VCaP (cell line): ENCODE measurements at regions not wholly inside any gene's neighbourhood (a gene's known extent, or its start where the extent isn't known, plus 50 kb on each side); places are given as distances from the start of the nearest gene placed in this dataset.

Experiments used
- H3K27ac ChIP-seq: fragments of 450-650 bp; 2 replicates; pipeline ENCODE4 v1.5.1; 2017
- TF ChIP-seq, protein P1 (sequence below): fragments of 450-650 bp; conservative IDR thresholded peaks from 2 replicates; pipeline ENCODE4 v1.5.1; 2017; ENCODE audit warnings: mild to moderate bottlenecking, moderate library complexity

DNA sequence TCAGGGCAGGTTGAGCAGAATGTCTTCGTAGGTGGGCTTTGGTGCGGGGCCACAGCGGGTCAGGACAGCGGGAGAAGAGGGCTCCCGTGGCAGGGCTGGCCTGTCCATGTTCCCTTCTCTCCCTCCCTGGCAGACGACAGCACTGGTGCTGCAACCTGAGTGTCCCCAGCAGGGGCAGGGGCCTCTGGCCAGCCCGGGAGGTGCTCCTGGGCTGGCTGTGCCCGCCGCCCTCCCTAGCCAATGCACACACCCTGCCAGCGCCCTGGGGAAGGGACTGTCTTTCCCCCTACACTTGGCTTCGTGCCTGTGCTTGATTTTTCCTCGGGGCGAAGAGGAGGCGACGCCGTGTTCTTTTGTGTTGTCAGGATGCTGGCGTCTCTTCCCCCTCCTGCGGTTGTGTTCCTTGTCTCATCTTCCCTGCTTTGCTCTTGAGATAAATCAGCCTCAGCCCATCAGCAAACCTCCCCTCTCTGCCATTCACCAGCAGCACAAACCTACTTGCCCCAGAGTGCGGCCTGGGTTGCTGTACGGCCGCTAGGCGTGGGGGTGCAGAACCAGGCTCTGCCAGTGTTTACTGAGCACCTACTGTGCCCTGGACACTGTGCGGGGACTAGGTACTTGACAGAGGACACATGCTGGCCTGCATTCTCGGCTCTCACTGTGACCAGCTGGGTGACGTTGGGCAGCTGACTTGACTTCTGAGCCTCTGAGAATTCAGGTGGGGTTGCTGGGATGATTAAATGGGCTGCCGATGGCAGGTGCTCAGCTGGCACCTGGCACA is 237.3 kb upstream of the CIBAR2 start:
- TF ChIP-seq, protein P1, sequence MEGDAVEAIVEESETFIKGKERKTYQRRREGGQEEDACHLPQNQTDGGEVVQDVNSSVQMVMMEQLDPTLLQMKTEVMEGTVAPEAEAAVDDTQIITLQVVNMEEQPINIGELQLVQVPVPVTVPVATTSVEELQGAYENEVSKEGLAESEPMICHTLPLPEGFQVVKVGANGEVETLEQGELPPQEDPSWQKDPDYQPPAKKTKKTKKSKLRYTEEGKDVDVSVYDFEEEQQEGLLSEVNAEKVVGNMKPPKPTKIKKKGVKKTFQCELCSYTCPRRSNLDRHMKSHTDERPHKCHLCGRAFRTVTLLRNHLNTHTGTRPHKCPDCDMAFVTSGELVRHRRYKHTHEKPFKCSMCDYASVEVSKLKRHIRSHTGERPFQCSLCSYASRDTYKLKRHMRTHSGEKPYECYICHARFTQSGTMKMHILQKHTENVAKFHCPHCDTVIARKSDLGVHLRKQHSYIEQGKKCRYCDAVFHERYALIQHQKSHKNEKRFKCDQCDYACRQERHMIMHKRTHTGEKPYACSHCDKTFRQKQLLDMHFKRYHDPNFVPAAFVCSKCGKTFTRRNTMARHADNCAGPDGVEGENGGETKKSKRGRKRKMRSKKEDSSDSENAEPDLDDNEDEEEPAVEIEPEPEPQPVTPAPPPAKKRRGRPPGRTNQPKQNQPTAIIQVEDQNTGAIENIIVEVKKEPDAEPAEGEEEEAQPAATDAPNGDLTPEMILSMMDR = no peak
- H3K27ac ChIP-seq = peak overlapping the region; percentile 56

DNA sequence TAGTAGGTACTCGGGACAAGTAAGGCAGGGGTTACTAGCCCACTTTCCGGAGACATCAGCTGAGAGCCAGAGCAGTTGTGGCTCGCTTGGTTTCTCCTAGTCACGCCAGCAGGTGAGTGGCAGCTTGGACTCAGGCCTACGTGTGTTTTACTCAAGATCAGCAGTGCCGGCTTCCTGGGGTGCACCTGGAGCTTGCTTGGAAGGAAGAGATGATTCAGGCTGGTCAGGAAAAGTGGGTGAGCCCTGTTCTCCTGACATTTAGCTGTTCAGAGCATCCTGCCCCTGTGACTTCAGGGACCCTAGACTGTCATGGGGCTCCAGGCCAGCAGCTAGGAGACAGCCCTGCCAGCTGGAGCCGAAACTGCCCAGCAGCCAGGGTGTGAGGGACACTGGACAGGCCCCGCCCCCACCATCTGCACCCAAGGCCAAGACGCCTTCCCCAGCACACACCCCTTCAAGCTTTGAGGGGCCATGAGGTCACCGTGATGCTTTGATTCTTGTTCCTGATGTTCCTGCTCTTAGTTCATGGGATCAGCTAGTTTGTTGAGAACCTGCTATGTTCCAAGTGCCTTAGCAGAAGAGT is 238.0 kb upstream of the CIBAR2 start:
- TF ChIP-seq, protein P1 = no peak
- H3K27ac ChIP-seq = peak overlapping the region; percentile 56

DNA sequence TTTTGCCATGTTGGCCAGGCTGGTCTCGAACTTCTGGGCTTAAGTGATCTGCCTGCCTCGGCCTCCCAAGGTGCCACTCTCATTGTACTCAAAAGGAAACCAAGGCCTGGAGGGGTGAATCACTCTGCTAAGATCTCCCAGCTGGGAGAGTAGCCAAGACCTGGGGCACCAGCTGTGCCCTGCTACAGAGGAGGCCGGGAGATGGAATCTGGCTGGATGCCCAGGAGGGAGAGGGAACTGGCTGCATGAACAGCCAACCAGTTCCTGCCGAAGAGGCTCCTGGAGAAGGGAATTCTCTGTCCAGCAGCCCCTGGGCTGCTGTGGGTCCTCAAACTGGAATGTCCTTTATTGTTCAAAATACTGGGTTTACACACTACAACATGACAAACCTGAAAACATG is 238.7 kb upstream of the CIBAR2 start:
- TF ChIP-seq, protein P1 = no peak
- peak overlapping the region; percentile 56 for H3K27ac ChIP-seq

DNA sequence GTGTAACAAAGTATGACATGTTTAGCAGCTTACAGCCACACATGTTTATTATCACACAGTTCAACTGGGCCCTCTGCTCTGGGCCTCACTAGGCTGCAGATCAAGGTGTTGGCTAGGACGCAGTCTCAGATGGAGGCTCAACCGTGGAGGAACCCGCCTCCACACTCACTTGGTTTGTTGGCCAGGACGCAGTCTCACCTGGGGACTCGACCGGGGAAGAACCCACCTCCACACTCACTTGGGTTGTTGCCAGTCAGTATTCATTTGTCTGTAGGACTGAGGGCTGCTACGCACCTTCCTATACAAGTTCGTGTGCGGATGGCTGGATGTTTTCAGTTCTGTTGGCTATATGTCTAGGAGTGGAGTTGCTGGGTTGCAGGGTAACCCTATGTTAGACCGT is 240.7 kb upstream of the CIBAR2 start:
- H3K27ac ChIP-seq = peak overlapping the region; percentile 56

DNA sequence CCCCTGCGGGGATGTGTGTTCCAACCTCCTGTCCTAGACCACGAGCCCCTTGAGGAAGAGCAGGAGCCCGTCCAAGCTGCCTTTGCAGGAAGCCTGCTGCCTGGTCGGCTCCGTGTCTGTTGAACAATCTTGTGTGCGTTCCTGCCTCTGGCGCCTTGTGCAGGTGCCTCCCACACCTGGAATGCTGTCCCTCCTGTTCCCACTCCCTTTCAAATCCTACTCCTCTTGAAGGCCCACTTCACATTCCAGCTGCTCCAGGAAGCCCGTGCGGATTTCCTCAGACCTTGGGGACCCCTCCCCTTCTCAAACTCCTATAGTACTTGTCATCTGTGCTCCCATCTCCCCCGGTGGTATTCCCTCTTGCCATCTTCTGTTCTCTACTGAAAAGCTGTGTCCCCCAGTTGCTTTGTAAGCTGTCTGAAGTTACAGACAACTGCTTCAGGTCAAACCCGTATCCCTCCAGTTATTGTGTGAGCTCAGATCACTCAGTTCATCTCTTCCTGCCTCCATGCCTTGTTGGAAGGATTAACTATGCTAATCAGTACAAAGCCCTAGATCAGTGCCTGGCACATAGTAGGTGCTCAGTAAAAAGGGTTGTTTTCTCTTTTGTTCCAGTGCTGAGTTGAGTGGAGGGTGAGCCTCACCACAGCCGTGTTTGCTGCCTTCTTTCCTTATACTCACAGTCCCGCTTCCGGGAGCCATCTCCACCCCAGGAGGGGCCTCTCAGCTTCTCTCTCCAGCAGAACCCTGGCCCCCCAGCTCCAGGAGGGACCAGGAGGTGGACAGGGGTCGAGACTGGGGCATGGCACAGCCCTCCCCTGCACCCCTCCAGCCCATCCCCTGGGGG is 241.8 kb upstream of the CIBAR2 start:
- no peak overlapping the region for H3K27ac ChIP-seq
- TF ChIP-seq, protein P1 = no peak

More for the DNA sequence above, 240.7 kb upstream of the CIBAR2 start:
- TF ChIP-seq, protein P1 = no peak

DNA sequence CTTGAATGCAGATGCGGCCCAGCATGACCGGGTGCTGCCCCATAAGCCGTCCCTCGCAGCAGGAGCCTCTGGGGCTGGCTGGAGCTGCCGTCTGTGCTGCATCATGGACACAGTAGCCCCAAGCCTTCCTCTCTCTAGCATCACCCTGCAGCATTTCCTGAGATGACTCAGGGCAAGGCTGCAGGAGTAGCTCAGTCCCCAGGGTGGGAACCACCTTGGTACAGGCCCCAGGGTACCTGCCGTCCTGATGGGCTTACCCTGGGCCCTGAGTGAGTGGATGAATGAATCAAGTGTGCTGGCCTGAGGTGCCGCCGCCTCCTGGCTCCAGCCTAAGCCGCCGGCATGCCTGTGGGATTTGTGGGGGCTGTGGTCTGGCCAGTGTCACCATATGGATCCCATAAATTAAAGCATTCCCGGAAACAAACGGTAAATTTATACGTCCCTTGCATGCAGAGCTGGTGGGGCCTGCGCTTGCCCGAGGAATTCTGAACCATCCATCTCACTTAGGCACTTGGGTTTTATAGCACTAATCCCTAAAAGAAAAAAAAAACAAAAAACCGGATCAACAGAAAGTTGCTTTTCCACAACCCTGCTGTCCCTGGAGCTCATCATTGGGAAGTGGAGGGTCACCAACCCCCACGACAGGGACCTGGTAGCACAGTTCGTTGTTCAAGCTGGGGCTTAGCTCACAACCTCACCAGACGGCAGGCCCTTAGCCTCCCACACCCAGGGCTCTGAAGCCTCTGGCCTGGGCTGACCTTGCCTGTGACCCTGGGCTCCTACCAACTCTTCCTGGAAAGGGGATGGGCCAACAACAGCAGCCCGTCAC is 242.6 kb upstream of the CIBAR2 start:
- no peak overlapping the region for H3K27ac ChIP-seq
- TF ChIP-seq, protein P1 = no peak
